ENCODE measurements at regions not wholly inside any gene's neighbourhood (a gene's known extent, or its start where the extent isn't known, plus 50 kb on each side); places are given as distances from the start of the nearest gene placed in this dataset.
"Not testable (repeated sequence)": the region's sequence is repeated elsewhere in the genome, so short reads cannot be mapped to it uniquely, and the experiment has no call there.

- no peak overlapping the region for H3K4me3 ChIP-seq (ENCODE audit: low read depth, low read length)
- TF ChIP-seq CTCF (IDR thresholded peaks at IDR 0.05; ENCODE audit: insufficient read depth, low read depth, low read length, missing control alignments), result no peak
These were observed 73.8 kb downstream of the SLC25A46 start for GRCh38 chr5:110812639-110813038.

GRCh38 chr5:110815916-110816605, 77.3 kb downstream of the SLC25A46 start:
- DNase-seq (ENCODE audit: low read depth), result no peak
- no peak overlapping the region for H3K4me3 ChIP-seq (ENCODE audit: low read depth, low read length)
- no peak for TF ChIP-seq CTCF (IDR thresholded peaks at IDR 0.05; ENCODE audit: insufficient read depth, low read depth, low read length, missing control alignments)

More at GRCh38 chr5:110812639-110813038, 73.8 kb downstream of the SLC25A46 start:
- DNase-seq (ENCODE audit: low read depth), result no peak

- no peak overlapping the region for H3K4me3 ChIP-seq (ENCODE audit: low read depth, low read length)
- TF ChIP-seq CTCF (IDR thresholded peaks at IDR 0.05; ENCODE audit: insufficient read depth, low read depth, low read length, missing control alignments), result no peak
- no peak for DNase-seq (ENCODE audit: low read depth)
These were observed 78.7 kb downstream of the SLC25A46 start for GRCh38 chr5:110817459-110817858.

GRCh38 chr5:110823571-110823970, 84.8 kb downstream of the SLC25A46 start:
- no peak overlapping the region for H3K4me3 ChIP-seq (ENCODE audit: low read depth, low read length)
- DNase-seq (ENCODE audit: low read depth), result no peak
- TF ChIP-seq CTCF (IDR thresholded peaks at IDR 0.05; ENCODE audit: insufficient read depth, low read depth, low read length, missing control alignments), result no peak

- no peak for DNase-seq (ENCODE audit: low read depth)
- no peak overlapping the region for H3K4me3 ChIP-seq (ENCODE audit: low read depth, low read length)
- TF ChIP-seq CTCF (IDR thresholded peaks at IDR 0.05; ENCODE audit: insufficient read depth, low read depth, low read length, missing control alignments), result no peak
These were observed 86.2 kb downstream of the SLC25A46 start for GRCh38 chr5:110824936-110825441.

GRCh38 chr5:110832683-110833082, 93.9 kb downstream of the SLC25A46 start:
- DNase-seq (ENCODE audit: low read depth), result peak; percentile 12
- TF ChIP-seq CTCF (IDR thresholded peaks at IDR 0.05; ENCODE audit: insufficient read depth, low read depth, low read length, missing control alignments), result no peak
- H3K4me3 ChIP-seq (ENCODE audit: low read depth, low read length), result no peak overlapping the region

- DNase-seq (ENCODE audit: low read depth); H3K4me3 ChIP-seq (ENCODE audit: low read depth, low read length): not testable (repeated sequence)
These were observed 96.1 kb downstream of the SLC25A46 start for GRCh38 chr5:110834933-110835332.
